ENCODE measurements at regions not wholly inside any gene's neighbourhood (a gene's known extent, or its start where the extent isn't known, plus 50 kb on each side); places are given as distances from the start of the nearest gene placed in this dataset.

GRCh38 chr3:124360155-124360554 is 368.2 kb upstream of the ROPN1 start:
- no peaks in the 10 kb centered on the region for H3K36me3 ChIP-seq (ENCODE audit: control insufficient read depth, insufficient read depth, low read length)
- H3K9ac ChIP-seq, result no peak overlapping the region
- no peaks in the 10 kb centered on the region for H3K27me3 ChIP-seq (ENCODE audit: control insufficient read depth, insufficient read depth, low read length)
- no peak overlapping the region for H3K4me3 ChIP-seq (ENCODE audit: low read depth, low read length)
- no peak overlapping the region for H3K27ac ChIP-seq
- H2AFZ ChIP-seq, result no peak overlapping the region
- TF ChIP-seq CTCF (IDR thresholded peaks at IDR 0.05), result no peak
- peaks cover 9% of the 10 kb centered on the region for H3K4me1 ChIP-seq
- H3K79me2 ChIP-seq, result no peaks in the 10 kb centered on the region
- H3K4me2 ChIP-seq (ENCODE audit: low read length), result no peak overlapping the region
- no peaks in the 10 kb centered on the region for H3K9me3 ChIP-seq (ENCODE audit: control insufficient read depth, low read length)

- Histone ChIP-seq H3K27ac (no peak overlapping the region), H3K36me3 (ENCODE audit: control insufficient read depth, insufficient read depth, low read length) (no peaks in the 10 kb centered on the region), H3K9me3 (ENCODE audit: control insufficient read depth, low read length) (no peaks in the 10 kb centered on the region), H3K27me3 (ENCODE audit: control insufficient read depth, insufficient read depth, low read length) (no peaks in the 10 kb centered on the region), H3K79me2 (no peaks in the 10 kb centered on the region), H3K4me2 (ENCODE audit: low read length) (no peak overlapping the region), H3K4me3 (ENCODE audit: low read depth, low read length) (no peak overlapping the region), H2AFZ (no peak overlapping the region), H3K9ac (no peak overlapping the region), H3K4me1 (peaks cover 9% of the 10 kb centered on the region)
- no peak for TF ChIP-seq CTCF (IDR thresholded peaks at IDR 0.05)
These were observed 368.6 kb upstream of the ROPN1 start for GRCh38 chr3:124360563-124360962.

GRCh38 chr3:124361566-124361965 is 368.7 kb upstream of the UMPS start:
- Histone ChIP-seq H2AFZ (no peak overlapping the region), H3K4me1 (peaks cover 9% of the 10 kb centered on the region), H3K4me2 (ENCODE audit: low read length) (no peak overlapping the region), H3K9me3 (ENCODE audit: control insufficient read depth, low read length) (no peaks in the 10 kb centered on the region), H3K9ac (no peak overlapping the region), H3K4me3 (ENCODE audit: low read depth, low read length) (no peak overlapping the region), H3K27me3 (ENCODE audit: control insufficient read depth, insufficient read depth, low read length) (no peaks in the 10 kb centered on the region), H3K36me3 (ENCODE audit: control insufficient read depth, insufficient read depth, low read length) (no peaks in the 10 kb centered on the region), H3K79me2 (no peaks in the 10 kb centered on the region), H3K27ac (no peak overlapping the region)
- TF ChIP-seq CTCF (IDR thresholded peaks at IDR 0.05), result no peak

GRCh38 chr3:124362455-124362854 is 367.8 kb upstream of the UMPS start:
- Histone ChIP-seq H3K4me1 (peaks cover 9% of the 10 kb centered on the region), H3K4me3 (ENCODE audit: low read depth, low read length) (no peak overlapping the region), H3K27ac (no peak overlapping the region), H3K4me2 (ENCODE audit: low read length) (no peak overlapping the region), H2AFZ (no peak overlapping the region), H3K36me3 (ENCODE audit: control insufficient read depth, insufficient read depth, low read length) (no peaks in the 10 kb centered on the region), H3K9ac (no peak overlapping the region), H3K9me3 (ENCODE audit: control insufficient read depth, low read length) (no peaks in the 10 kb centered on the region), H3K27me3 (ENCODE audit: control insufficient read depth, insufficient read depth, low read length) (no peaks in the 10 kb centered on the region), H3K79me2 (no peaks in the 10 kb centered on the region)
- no peak for TF ChIP-seq CTCF (IDR thresholded peaks at IDR 0.05)

GRCh38 chr3:124363476-124363875 is 366.8 kb upstream of the UMPS start:
- Histone ChIP-seq H3K4me3 (ENCODE audit: low read depth, low read length) (no peak overlapping the region), H3K9ac (no peak overlapping the region), H3K9me3 (ENCODE audit: control insufficient read depth, low read length) (no peaks in the 10 kb centered on the region), H3K4me1 (peaks cover 9% of the 10 kb centered on the region), H3K27ac (no peak overlapping the region), H2AFZ (no peak overlapping the region), H3K27me3 (ENCODE audit: control insufficient read depth, insufficient read depth, low read length) (no peaks in the 10 kb centered on the region), H3K79me2 (no peaks in the 10 kb centered on the region), H3K4me2 (ENCODE audit: low read length) (no peak overlapping the region), H3K36me3 (ENCODE audit: control insufficient read depth, insufficient read depth, low read length) (no peaks in the 10 kb centered on the region)
- TF ChIP-seq CTCF (IDR thresholded peaks at IDR 0.05), result no peak

All from parathyroid adenoma (tissue), 2 donors.